ENCODE measurements at regions not wholly inside any gene's neighbourhood (a gene's known extent, or its start where the extent isn't known, plus 50 kb on each side); places are given as distances from the start of the nearest gene placed in this dataset.

- no peaks in the 10 kb centered on the region for H3K27me3 ChIP-seq (replicated peaks; ENCODE audit: insufficient read depth, low read length)
- no peaks in the 10 kb centered on the region for H3F3A ChIP-seq (ENCODE audit: insufficient read depth, low read length)
- no peaks in the 10 kb centered on the region for H3K9me3 ChIP-seq (replicated peaks; ENCODE audit: insufficient read depth, low read length)
- H3K4me2 ChIP-seq (ENCODE audit: low read depth, low read length) = no peak overlapping the region
- no peak overlapping the region for H3K27ac ChIP-seq (ENCODE audit: low read length)
- DNase-seq = no peak
- H3K79me2 ChIP-seq (ENCODE audit: low read length) = no peaks in the 10 kb centered on the region
- H3K36me3 ChIP-seq (replicated peaks; ENCODE audit: insufficient read depth, low read length) = no peaks in the 10 kb centered on the region
- no peaks in the 10 kb centered on the region for H3K4me1 ChIP-seq (ENCODE audit: low read length)
- no peak overlapping the region for H2AFZ ChIP-seq (ENCODE audit: low read length)
- no peaks in the 10 kb centered on the region for H4K20me1 ChIP-seq (ENCODE audit: insufficient read depth, low read length)
- no peak overlapping the region for H3K9ac ChIP-seq (ENCODE audit: low read length)
- no peaks in the 10 kb centered on the region for H3K9me2 ChIP-seq (replicated peaks; ENCODE audit: insufficient read depth, low read length)
- H3K4me3 ChIP-seq (ENCODE audit: low read length) = no peak overlapping the region
- no peak for TF ChIP-seq EZH2 (optimal IDR thresholded peaks at IDR 0.05; ENCODE audit: low read depth, low read length)
- TF ChIP-seq EZH2phosphoT487 (IDR thresholded peaks at IDR 0.05; ENCODE audit: low read length) = no peak
- no peak for TF ChIP-seq CTCF (IDR thresholded peaks at IDR 0.05; ENCODE audit: low read length)
Measured at GRCh38 chr18:22674272-22674671, 256.6 kb upstream of the CTAGE1 start.

GRCh38 chr18:22675006-22675405, 257.3 kb upstream of the CTAGE1 start:
- no peaks in the 10 kb centered on the region for H3K36me3 ChIP-seq (replicated peaks; ENCODE audit: insufficient read depth, low read length)
- no peak for TF ChIP-seq CTCF (IDR thresholded peaks at IDR 0.05; ENCODE audit: low read length)
- no peak for TF ChIP-seq EZH2 (optimal IDR thresholded peaks at IDR 0.05; ENCODE audit: low read depth, low read length)
- no peak for TF ChIP-seq EZH2phosphoT487 (IDR thresholded peaks at IDR 0.05; ENCODE audit: low read length)
- H3K9ac ChIP-seq (ENCODE audit: low read length) = no peak overlapping the region
- H4K20me1 ChIP-seq (ENCODE audit: insufficient read depth, low read length) = no peaks in the 10 kb centered on the region
- no peaks in the 10 kb centered on the region for H3K4me1 ChIP-seq (ENCODE audit: low read length)
- no peak for DNase-seq
- H3K4me2 ChIP-seq (ENCODE audit: low read depth, low read length) = no peak overlapping the region
- no peaks in the 10 kb centered on the region for H3K79me2 ChIP-seq (ENCODE audit: low read length)
- no peaks in the 10 kb centered on the region for H3K9me3 ChIP-seq (replicated peaks; ENCODE audit: insufficient read depth, low read length)
- no peaks in the 10 kb centered on the region for H3K27me3 ChIP-seq (replicated peaks; ENCODE audit: insufficient read depth, low read length)
- H3K9me2 ChIP-seq (replicated peaks; ENCODE audit: insufficient read depth, low read length) = no peaks in the 10 kb centered on the region
- no peaks in the 10 kb centered on the region for H3F3A ChIP-seq (ENCODE audit: insufficient read depth, low read length)
- no peak overlapping the region for H3K27ac ChIP-seq (ENCODE audit: low read length)
- H3K4me3 ChIP-seq (ENCODE audit: low read length) = no peak overlapping the region
- H2AFZ ChIP-seq (ENCODE audit: low read length) = no peak overlapping the region

- H3K4me3 ChIP-seq (ENCODE audit: low read length) = no peak overlapping the region
Measured at GRCh38 chr18:22676423-22676822, 256.7 kb upstream of the RBBP8 start.

More at GRCh38 chr18:22676423-22676822, 256.7 kb upstream of the RBBP8 start:
- no peaks in the 10 kb centered on the region for H3K4me1 ChIP-seq (ENCODE audit: low read length)
- H3K9me2 ChIP-seq (replicated peaks; ENCODE audit: insufficient read depth, low read length) = no peaks in the 10 kb centered on the region
- TF ChIP-seq CTCF (IDR thresholded peaks at IDR 0.05; ENCODE audit: low read length) = no peak
- TF ChIP-seq EZH2 (optimal IDR thresholded peaks at IDR 0.05; ENCODE audit: low read depth, low read length) = no peak
- TF ChIP-seq EZH2phosphoT487 (IDR thresholded peaks at IDR 0.05; ENCODE audit: low read length) = no peak
- H3K36me3 ChIP-seq (replicated peaks; ENCODE audit: insufficient read depth, low read length) = no peaks in the 10 kb centered on the region
- no peak for DNase-seq
- no peak overlapping the region for H3K27ac ChIP-seq (ENCODE audit: low read length)
- H3F3A ChIP-seq (ENCODE audit: insufficient read depth, low read length) = no peaks in the 10 kb centered on the region
- no peaks in the 10 kb centered on the region for H3K79me2 ChIP-seq (ENCODE audit: low read length)
- H3K9ac ChIP-seq (ENCODE audit: low read length) = no peak overlapping the region
- H4K20me1 ChIP-seq (ENCODE audit: insufficient read depth, low read length) = no peaks in the 10 kb centered on the region
- H3K9me3 ChIP-seq (replicated peaks; ENCODE audit: insufficient read depth, low read length) = no peaks in the 10 kb centered on the region
- no peak overlapping the region for H3K4me2 ChIP-seq (ENCODE audit: low read depth, low read length)
- no peak overlapping the region for H2AFZ ChIP-seq (ENCODE audit: low read length)
- H3K27me3 ChIP-seq (replicated peaks; ENCODE audit: insufficient read depth, low read length) = no peaks in the 10 kb centered on the region

Measured in MM.1S (cell line).